HG03378 (cell line): ENCODE measurements at regions not wholly inside any gene's neighbourhood (a gene's known extent, or its start where the extent isn't known, plus 50 kb on each side); places are given as distances from the start of the nearest gene placed in this dataset.
"Not testable (repeated sequence)": the region's sequence is repeated elsewhere in the genome, so short reads cannot be mapped to it uniquely, and the experiment has no call there.

Experiments used
- ATAC-seq: cut with Tn5 transposase; IDR thresholded peaks from one replicate; pipeline ENCODE4 v1.9.1; 2021; ENCODE audit warnings: mild to moderate bottlenecking, moderate library complexity; ENCODE audit not compliant: unreplicated experiment

- ATAC-seq, result no peak
Measured at GRCh38 chr12:17695495-17695894, 394.5 kb downstream of the RERGL start.

DNA sequence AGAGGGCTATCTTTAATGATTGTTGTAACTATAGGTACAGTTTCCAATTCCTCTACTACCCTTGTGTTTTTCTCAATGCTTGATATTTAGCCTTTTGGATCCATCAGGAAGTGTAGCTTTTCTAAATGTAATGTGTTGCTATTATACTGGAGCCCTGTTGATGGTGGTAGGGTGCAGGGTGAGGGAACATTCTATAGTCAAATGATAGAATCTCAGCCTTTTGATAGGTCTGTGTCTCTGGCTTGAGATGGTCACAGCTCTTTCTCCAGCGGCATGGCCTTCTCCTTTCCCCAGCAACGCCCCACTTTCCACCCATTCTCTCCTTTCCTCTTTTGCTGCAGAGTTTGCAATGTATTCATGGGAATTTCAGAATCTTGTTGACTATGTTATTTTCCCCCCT is 398.6 kb downstream of the RERGL start:
- no peak for ATAC-seq

DNA sequence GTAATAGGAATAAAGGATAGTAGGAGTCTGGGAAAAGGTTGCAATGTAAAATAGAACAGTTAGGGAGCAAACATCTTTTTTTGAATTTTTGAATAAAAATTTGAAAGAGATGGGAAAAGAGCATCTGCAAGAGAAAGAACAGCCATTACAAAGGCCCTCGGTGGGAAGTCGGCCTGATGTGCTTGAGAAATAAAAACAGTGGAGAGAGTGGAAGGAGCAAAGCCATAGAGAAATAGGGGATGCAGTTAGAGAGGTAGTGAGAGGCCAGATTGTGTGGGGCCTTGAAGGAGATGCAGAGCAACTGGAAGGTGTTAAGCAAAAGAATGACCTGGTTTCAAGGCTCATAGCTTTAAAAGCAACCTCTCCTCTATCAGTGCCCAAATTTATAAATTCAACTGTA is 409.8 kb downstream of the RERGL start:
- no peak for ATAC-seq

DNA sequence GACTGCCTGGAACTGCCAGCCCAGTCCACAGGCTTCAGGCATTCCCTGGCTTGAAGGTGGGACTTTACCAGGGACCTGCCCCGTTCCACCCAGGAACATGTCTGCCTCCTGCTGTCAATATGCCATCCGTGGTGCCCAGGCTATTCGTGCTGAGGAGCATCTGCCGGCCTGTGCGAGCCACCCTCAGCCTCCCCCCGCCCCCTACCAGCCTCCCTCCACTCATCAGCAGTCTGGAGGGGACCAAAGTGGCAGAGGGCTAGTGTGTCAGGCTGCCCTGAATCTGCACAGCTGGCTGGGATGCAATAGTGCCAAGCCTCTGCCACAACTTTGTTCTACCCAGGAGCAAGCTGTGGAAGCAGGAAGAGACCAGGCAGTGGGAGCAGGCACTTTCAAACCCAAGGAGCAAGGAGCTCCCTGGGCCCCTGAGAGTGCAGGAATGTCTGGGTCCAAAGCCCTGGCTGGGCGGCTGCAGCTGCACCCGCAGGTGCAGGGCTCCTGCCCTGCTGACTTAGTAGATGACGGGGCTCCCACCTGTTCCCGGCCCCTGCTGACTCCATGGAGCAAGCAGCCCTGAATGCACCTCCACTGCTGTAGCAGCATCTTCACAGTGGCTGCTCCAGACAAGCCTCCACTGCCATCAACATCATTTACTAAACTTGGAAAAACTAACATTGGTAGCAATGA is 423.2 kb downstream of the RERGL start:
- no peak for ATAC-seq

- ATAC-seq, result no peak
Measured at GRCh38 chr12:17665839-17666238, 424.2 kb downstream of the RERGL start.

DNA sequence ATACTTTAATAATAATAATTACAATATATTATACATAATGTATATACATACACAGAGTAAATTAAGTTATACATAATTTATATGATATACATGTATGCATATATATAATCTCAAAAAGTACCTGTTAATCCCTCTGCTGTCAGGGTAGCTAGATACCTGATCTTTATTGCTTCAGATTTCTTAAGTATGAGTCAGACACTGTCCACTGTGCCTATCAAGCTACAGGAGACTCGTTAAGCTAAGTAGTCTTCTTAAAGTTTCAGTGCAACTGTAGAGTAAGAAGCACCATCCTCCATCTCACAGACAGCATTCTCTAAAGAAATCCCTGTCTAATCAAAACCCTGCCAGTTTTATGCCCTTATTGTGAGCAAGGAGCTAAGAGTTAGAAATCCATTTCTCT is 428.7 kb downstream of the RERGL start:
- no peak for ATAC-seq

DNA sequence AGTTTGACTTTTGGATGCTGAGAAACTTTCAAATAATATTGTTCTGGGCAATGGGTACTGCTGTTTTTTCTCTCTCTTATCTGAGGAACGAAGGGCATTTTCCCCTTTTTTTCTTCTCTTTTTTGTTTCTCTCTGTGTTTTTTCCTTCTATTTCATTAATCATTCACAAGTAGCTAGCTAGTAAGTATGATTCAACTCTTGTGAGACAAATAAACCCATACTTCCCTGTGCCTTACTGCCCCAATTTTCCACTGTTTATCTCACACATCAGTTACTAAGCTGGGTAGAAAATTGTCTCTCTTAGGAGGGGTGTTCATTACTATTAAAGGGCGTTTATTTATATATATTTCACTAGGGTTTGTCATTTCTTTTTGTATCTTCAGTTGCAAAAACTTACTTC is 437.6 kb downstream of the RERGL start:
- no peak for ATAC-seq

GRCh38 chr12:17642340-17642650 is 447.7 kb downstream of the RERGL start:
- ATAC-seq, result no peak

- no peak for ATAC-seq
Measured at GRCh38 chr12:17640615-17641014, 449.4 kb downstream of the RERGL start.

GRCh38 chr12:17618831-17619230 is 471.2 kb downstream of the RERGL start:
- ATAC-seq, result no peak

- ATAC-seq, result no peak
Measured at GRCh38 chr12:17609701-17610100, 480.3 kb downstream of the RERGL start.

DNA sequence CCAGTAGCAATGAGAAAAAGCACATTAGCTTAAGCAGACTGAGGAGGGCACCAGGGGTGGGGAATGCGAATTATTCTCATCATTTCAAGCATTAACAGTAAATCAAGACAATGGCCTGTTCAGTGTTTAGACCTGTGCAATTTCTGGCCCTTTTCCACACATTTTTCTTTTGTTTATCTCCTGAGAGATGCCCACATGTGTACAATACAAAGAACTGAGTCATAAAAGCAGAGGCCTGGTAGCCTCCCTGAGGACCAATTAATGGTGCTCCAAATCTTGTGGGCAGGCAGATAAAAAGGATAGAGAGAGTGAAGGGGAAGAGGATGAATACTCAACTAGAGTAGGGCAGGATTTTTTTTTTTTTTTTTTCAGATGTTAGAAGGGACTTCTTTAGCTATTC is 480.8 kb downstream of the RERGL start:
- ATAC-seq, result no peak

DNA sequence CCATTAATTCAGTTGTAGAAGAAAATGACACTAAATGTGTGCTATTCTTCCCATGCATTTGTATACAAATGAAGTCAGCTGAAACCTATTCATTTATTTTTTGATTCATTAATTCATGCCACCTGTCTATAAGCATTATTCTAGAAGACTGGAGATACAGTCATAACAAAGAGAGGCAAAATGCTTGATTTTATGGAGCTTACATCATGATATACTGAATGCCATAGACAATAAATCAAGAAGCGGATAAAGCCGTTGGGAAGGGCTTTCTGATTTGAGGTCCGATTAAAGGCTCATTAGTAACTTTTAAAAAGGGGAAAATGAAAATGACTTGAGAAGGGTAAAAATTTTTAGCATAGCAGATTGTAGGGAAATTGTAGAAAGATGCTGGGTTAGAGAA is 494.9 kb downstream of the RERGL start:
- ATAC-seq, result no peak

DNA sequence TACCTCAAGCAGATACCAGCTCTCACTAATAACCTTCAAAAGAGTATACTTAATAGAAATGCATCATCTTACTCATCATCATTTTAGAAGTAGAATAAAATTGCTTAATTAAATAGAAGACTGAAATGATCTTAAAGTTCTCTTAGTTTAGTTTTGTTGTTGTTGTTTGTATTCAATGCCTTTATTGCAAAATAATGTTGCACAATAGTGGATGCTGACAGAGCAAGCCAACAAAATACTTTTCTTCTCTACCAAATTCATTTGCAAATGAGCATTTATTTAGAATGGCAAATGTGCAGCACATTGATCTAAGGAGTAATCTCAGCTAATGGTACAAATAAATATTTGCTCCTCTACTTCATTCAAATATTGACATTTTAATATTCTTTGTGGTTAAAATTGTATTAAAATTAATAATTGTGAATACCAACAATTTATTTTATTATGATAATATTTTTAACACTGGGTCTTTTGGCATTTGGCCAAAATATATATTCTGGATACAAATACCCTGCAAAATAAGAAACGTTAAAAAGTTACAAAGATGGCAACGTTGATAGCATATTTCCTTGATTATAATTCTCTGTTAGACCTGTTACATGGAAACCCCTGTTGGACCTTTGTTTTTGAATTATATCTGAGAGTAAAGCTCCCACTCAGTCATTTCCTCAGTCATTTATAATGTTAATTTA is 496.1 kb downstream of the RERGL start:
- no peak for ATAC-seq

- ATAC-seq, result no peak
Measured at GRCh38 chr12:17592472-17592871, 497.5 kb downstream of the RERGL start.

DNA sequence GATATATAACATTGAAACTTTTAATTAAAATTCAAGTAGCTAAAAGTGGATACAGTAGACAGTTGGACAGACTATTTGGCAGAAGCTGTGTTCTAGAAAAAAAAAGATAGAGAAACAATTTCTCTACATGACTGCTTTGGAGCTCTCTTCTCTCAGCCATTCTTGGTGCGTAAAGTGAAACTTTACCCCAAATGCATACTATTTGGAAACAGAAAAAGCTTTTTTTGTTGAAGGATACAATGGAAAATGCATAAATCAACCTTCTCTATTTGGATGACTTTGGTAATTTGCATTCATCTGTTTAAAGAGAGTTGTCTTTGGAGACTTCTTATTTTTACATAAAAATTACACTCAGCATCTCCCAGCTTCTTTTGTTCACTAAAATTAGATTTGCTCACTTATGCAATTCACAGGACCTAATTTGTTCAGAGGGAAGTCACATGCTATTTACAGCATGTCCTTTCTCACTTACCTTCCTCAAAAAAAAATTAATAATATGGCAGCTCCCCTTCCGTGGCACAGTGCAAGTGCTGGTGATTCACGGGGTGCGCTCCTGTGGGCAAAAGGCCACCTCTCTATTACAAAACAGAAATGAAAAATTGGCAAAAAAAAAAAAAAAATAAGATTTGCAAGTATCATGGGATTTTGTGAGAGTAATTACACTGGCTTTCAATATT is 498.9 kb downstream of the RERGL start:
- no peak for ATAC-seq

DNA sequence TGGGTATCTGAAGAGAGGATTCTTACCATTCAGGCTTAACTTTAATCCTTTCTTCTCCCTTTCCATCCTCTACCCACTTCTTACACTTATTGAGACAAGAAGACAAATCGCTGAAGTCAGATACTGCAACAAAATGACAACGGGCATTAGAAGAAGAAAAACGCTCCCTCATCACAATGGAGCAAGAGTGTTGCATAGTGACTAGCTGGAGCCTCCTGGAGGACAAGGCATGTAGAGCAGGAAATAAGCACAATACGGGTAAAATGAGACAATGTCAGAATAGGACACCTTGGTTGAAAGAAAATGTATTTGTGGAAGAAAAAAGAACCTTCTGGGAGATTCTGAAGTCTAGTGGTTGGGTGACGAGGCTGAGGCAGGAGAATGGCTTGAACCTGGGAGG is 501.0 kb downstream of the RERGL start:
- no peak for ATAC-seq

GRCh38 chr12:17579205-17580026 is 510.6 kb downstream of the RERGL start:
- ATAC-seq, result no peak

DNA sequence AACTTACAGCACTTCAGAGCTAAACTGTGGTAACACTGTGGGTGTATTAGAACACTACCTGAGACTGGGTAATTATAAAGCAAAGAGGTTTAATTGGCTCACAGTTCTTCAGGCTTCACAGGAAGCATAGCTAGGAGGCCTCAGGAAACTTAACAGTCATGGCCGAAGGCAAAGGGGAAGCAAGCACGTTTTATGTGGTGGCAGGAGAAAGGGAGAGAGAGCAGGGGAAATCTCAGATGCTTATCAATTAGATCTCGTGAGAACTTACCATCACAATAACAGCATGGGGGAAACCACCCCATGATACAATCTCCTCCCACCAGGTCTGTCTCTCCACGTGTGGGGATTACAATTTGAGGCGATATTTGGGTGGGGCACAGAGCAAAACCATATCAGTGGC is 512.6 kb downstream of the RERGL start:
- no peak for ATAC-seq

DNA sequence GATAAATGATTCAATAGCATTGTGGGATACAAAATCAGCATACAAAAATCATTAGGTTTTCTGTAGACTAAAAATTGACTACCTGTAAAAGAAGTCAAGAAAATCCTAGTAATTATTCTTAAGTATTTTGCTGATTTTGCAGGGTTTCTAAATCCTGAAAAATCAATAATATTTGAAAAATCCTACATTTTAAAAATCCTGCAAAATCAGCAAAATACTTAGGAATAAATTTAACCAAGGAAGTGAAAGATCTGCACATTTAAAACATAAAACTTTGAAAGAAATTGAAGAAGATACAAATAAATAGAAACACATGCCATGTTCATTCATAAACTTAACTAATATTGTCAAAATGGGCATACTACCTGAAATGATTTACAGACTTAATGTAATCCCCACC is 517.7 kb downstream of the RERGL start:
- ATAC-seq, result no peak

DNA sequence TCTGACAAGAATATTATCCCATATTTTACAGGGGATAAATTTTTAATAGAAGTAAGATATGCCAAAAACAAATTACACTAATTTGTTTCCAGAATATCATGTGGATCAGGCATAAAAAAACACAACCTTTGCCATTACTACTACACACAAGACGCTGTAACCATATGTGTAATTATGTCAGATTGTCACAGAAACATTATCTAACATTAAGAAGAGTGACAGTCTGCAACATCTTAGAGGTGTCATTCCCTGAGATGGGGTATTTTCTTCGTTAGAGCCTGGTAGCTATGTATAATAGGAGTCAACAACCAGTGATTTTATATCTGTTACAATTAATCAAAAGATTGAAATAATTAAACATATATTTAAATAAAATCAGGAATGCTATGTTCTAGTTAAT is 518.9 kb downstream of the RERGL start:
- ATAC-seq, result no peak

GRCh38 chr12:17564630-17565029 is 525.4 kb downstream of the RERGL start:
- not testable (repeated sequence) for ATAC-seq
